Renal cortex interstitium (tissue), 11 donors: ENCODE measurements at regions not wholly inside any gene's neighbourhood (a gene's known extent, or its start where the extent isn't known, plus 50 kb on each side); places are given as distances from the start of the nearest gene placed in this dataset.
A peak's percentile ranks its signal among the peaks of the same experiment; 100 is the strongest.

Source experiments
- DNase-seq, 11 donors: peaks; one replicate each; pipeline ENCODE4 v3.0.0-alpha.2; 2013; ENCODE audit warnings: low read depth in 9 of 11, low spot score in 4 of 11; ENCODE audit errors: extremely low read depth in 1 of 11

DNA sequence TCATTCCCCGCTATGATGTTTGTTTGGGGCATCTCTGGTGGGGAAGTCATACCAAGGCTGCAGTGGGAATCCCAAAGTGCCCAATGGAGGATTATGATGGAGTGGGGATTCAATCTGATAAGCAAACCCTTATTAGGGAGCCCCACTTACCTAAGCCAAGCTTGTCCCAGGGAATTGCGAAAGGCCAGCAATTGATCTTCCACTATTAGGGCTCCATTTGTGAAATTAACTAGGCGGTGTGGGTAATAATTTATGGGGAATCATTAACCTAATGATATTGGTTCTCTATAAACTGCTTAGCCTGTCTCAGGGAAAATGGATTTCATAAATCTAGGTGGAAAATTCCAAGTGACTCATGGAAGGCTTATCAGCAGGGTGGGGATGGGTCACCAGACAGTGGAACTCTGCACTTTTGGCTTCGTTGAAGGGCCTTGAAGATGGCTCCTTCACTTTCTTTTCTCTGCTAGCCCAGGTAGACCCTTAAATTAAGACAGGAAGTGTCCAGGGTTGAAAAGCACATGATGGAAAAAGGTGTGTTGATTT is 113.0 kb upstream of the WSCD2 start:
- no peak for DNase-seq

DNA sequence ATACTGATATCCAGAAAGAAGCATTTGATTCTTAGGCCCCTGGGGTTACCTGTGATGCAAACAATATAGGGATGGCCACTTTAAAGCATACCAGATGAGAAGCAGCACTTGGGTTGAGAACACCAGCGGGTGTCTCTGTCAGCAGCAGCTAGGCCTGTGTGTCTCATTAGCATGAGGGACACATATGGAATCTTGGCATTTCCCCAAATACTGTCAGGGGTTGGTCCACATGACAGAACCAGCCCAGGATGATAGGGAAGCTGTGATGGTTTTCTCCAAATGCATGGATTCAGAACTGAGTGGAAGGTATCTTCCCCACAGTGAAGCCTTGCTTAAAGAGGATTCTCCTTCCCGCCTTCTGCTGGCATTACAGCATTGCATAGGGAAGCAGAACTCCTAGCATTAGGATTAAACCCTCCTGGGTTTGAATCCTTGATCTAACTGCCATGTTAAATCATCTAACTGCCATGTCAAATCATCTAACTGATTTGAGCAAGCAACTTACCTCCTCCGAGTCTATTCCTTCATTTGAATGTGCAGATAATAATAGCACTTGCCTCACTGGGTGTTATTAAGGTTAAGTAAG is 111.5 kb upstream of the WSCD2 start:
- no peak for DNase-seq

DNA sequence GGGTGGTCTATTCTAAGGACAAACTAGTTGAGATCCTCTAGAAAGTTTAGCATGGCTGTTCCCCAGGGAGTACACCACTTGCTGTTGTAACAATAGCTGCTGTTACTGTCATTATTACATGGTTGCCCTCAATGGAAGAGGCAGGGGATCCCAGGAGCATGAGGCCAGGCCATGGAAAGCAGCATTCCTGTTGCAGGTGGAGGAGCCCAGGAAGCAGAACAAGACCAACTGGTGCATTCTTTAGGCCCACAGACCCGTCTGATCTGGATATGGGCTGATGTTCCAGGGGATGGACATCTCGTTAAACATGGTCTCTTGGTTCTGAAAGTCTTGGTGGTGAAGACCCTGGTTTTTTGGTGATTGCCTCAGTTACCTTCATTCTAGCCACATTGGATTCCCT is 109.2 kb upstream of the WSCD2 start:
- no peak for DNase-seq

DNA sequence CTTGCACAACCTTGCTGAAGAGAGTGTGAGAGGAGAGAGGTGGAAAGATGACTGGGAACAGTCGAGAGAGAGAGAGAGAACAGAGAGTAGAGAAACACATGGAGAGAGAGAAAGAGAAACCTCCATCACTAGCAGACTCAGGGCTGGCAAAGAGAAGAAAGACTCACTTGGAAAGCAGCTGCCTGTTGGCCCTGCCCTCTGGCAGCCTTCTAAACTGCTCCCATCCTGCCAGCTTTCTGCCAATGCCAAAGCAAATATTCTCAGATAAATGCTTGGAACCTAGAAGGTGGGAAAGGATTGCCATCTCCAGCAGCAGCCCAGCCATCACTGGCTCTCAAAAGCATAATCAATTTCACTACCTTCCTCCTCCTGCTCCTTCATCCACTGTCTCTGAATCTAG is 107.9 kb upstream of the WSCD2 start:
- DNase-seq = no peak

GRCh38 chr12:108021949-108022522 is 107.1 kb upstream of the WSCD2 start:
- DNase-seq = no peak

GRCh38 chr12:108029051-108029835 is 99.8 kb upstream of the WSCD2 start:
- peak in 1 of 11 donors; percentile 15 for DNase-seq

GRCh38 chr12:108033090-108033489 is 96.0 kb upstream of the WSCD2 start:
- no peak for DNase-seq

GRCh38 chr12:108035372-108035771 is 93.7 kb upstream of the WSCD2 start:
- no peak for DNase-seq

GRCh38 chr12:108037960-108038359 is 91.1 kb upstream of the WSCD2 start:
- no peak for DNase-seq

GRCh38 chr12:108039794-108040193 is 89.3 kb upstream of the WSCD2 start:
- DNase-seq = no peak

GRCh38 chr12:108040947-108041346 is 88.1 kb upstream of the WSCD2 start:
- DNase-seq = no peak

- DNase-seq = no peak
Observed at GRCh38 chr12:108043286-108043685, 85.8 kb upstream of the WSCD2 start.

- no peak for DNase-seq
Observed at GRCh38 chr12:108043750-108044533, 85.1 kb upstream of the WSCD2 start.

GRCh38 chr12:108046135-108046534 is 83.0 kb upstream of the WSCD2 start:
- DNase-seq = no peak

GRCh38 chr12:108046650-108047049 is 82.4 kb upstream of the WSCD2 start:
- DNase-seq = no peak

GRCh38 chr12:108047071-108047550 is 82.0 kb upstream of the WSCD2 start:
- DNase-seq = no peak

DNA sequence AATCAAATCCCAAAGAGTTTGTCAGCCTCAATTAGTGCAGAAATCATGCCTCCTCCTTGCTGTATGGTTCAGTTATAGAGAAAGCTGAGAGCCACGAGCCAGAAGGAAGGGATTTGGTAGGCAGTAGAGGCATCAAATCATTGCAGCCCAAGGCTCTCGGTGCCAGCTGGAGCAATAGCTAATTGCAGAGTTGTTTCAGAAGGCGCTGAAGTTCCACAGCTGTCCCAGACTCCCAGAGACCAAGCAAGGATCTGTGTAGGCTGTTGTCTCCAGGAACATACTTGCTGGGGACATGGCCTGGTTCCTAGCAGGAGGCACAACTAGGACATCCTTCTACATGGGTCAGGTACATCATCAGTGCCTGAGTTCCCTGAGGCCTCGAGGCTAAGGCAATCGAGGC is 80.4 kb upstream of the WSCD2 start:
- DNase-seq = no peak

DNA sequence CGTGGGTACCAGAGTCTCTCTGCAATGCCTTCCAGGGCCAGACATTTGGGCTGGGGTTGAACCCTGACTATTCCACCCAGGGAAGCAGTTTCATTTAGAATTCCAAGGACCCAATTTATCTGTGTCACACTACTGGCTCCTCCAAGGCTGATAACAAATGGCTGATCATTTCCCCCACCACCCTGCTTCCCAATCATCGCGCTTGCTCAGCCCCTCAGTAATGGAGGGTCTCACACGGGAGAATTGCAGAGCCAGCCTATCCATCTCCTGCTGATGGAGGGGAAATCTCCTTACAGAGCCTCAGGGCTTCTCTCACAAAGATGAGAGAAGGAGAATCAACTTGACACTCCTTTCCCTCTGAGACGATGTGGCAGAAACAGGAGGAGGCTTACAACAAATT is 78.4 kb upstream of the WSCD2 start:
- no peak for DNase-seq

GRCh38 chr12:108052260-108052659 is 76.8 kb upstream of the WSCD2 start:
- DNase-seq = no peak
